Vagina (tissue), 2 donors: ENCODE measurements at regions not wholly inside any gene's neighbourhood (a gene's known extent, or its start where the extent isn't known, plus 50 kb on each side); places are given as distances from the start of the nearest gene placed in this dataset.

Experiments
- DNase-seq, 2 donors: peaks; one replicate each; pipeline ENCODE4 v3.0.0-alpha.2; 2017; ENCODE audit errors: extremely low spot score in 2 of 2
- H3K27ac ChIP-seq: fragments of 200-600 bp; sonication (generic); one replicate; pipeline ENCODE4 v1.5.1; 2019
- H3K27me3 ChIP-seq: fragments of 200-600 bp; sonication (generic); one replicate; pipeline ENCODE4 v1.5.1; 2019
- H3K36me3 ChIP-seq, 2 donors: fragments of 200-600 bp; sonication (generic); one replicate each; pipeline ENCODE4 v1.5.1; 2017 to 2019
- H3K4me1 ChIP-seq: fragments of 200-600 bp; sonication (generic); one replicate; pipeline ENCODE4 v1.5.1; 2019
- H3K4me3 ChIP-seq, 2 donors: fragments of 200-600 bp; sonication (generic); 1 replicate in 1 of 2; 2 replicates in 1 of 2; pipeline ENCODE4 v1.5.1; 2016 to 2019
- H3K9me3 ChIP-seq: fragments of 200-600 bp; sonication (generic); one replicate; pipeline ENCODE4 v1.5.1; 2019
- CTCF ChIP-seq, 3 experiments: fragments of 450-650 bp in 2 of 3; fragments of 200-600 bp in 1 of 3; sonication (generic) in 1 of 3; IDR thresholded peaks; one replicate each; pipeline ENCODE4 v1.5.1; 2017 to 2019; ENCODE audit warnings: antibody characterized with exemption in 3 of 3, mild to moderate bottlenecking in 2 of 3, moderate library complexity in 2 of 3
- POLR2A ChIP-seq, 2 donors: fragments of 450-650 bp; IDR thresholded peaks; one replicate each; pipeline ENCODE4 v1.6.1; 2017; ENCODE audit warnings: antibody characterized with exemption in 2 of 2, mild to moderate bottlenecking in 2 of 2, moderate library complexity in 2 of 2
- POLR2AphosphoS5 ChIP-seq, 2 donors: sonication (generic); formaldehyde crosslinking; IDR thresholded peaks; one replicate each; pipeline ENCODE4 v1.9.0; 2017; ENCODE audit warnings: antibody characterized with exemption in 2 of 2, mild to moderate bottlenecking in 2 of 2, low read depth in 1 of 2; ENCODE audit not compliant: insufficient read depth in 1 of 2
- intact Hi-C: fragments of 100-400 bp; cut with DNase I; formaldehyde crosslinking; loops from one replicate; pipeline ENCODE4 v1.15.1; 2023

GRCh38 chr6:71124340-71124739 is 164.3 kb upstream of the OGFRL1 start:
- TF ChIP-seq POLR2A (IDR thresholded peaks at IDR 0.05) (no peak), POLR2AphosphoS5 (IDR thresholded peaks at IDR 0.05; ENCODE audit: insufficient read depth in 1 of 2, low read depth in 1 of 2) (no peak), CTCF (IDR thresholded peaks at IDR 0.05) (no peak)
- H3K36me3 ChIP-seq, result no peaks in the 10 kb centered on the region
- no peak for DNase-seq
- no peak overlapping the region for H3K4me3 ChIP-seq
- H3K4me1 ChIP-seq, result no peaks in the 10 kb centered on the region
- H3K27ac ChIP-seq, result no peak overlapping the region
- H3K9me3 ChIP-seq, result no peaks in the 10 kb centered on the region
- no peaks in the 10 kb centered on the region for H3K27me3 ChIP-seq
- intact Hi-C loops, result no loop called here

- no peaks in the 10 kb centered on the region for H3K9me3 ChIP-seq
- H3K27me3 ChIP-seq, result no peaks in the 10 kb centered on the region
- TF ChIP-seq POLR2AphosphoS5 (IDR thresholded peaks at IDR 0.05; ENCODE audit: insufficient read depth in 1 of 2, low read depth in 1 of 2) (no peak), CTCF (IDR thresholded peaks at IDR 0.05) (no peak), POLR2A (IDR thresholded peaks at IDR 0.05) (no peak)
- H3K4me3 ChIP-seq, result no peak overlapping the region
- DNase-seq, result no peak
- no peak overlapping the region for H3K27ac ChIP-seq
- intact Hi-C loops, result no loop called here
- no peaks in the 10 kb centered on the region for H3K36me3 ChIP-seq
- H3K4me1 ChIP-seq, result no peaks in the 10 kb centered on the region
Measured at GRCh38 chr6:71125216-71125615, 163.4 kb upstream of the OGFRL1 start.

- Histone ChIP-seq H3K4me1 (no peaks in the 10 kb centered on the region), H3K27me3 (no peaks in the 10 kb centered on the region), H3K36me3 (no peaks in the 10 kb centered on the region), H3K9me3 (no peaks in the 10 kb centered on the region), H3K27ac (no peak overlapping the region), H3K4me3 (no peak overlapping the region)
- TF ChIP-seq POLR2A (IDR thresholded peaks at IDR 0.05) (no peak), POLR2AphosphoS5 (IDR thresholded peaks at IDR 0.05; ENCODE audit: insufficient read depth in 1 of 2, low read depth in 1 of 2) (no peak), CTCF (IDR thresholded peaks at IDR 0.05) (no peak)
- intact Hi-C loops, result no loop called here
- DNase-seq, result no peak
Measured at GRCh38 chr6:71126506-71126905, 162.1 kb upstream of the OGFRL1 start.

GRCh38 chr6:71127374-71127773 is 161.2 kb upstream of the OGFRL1 start:
- H3K27ac ChIP-seq, result no peak overlapping the region
- no peak for TF ChIP-seq POLR2A (IDR thresholded peaks at IDR 0.05)
- no peak overlapping the region for H3K4me3 ChIP-seq
- no peaks in the 10 kb centered on the region for H3K9me3 ChIP-seq
- intact Hi-C loops, result no loop called here
- no peak for DNase-seq
- no peaks in the 10 kb centered on the region for H3K36me3 ChIP-seq
- no peaks in the 10 kb centered on the region for H3K27me3 ChIP-seq
- no peaks in the 10 kb centered on the region for H3K4me1 ChIP-seq

- intact Hi-C loops, result no loop called here
- TF ChIP-seq POLR2A (IDR thresholded peaks at IDR 0.05) (no peak), CTCF (IDR thresholded peaks at IDR 0.05) (no peak), POLR2AphosphoS5 (IDR thresholded peaks at IDR 0.05; ENCODE audit: insufficient read depth in 1 of 2, low read depth in 1 of 2) (no peak)
- no peaks in the 10 kb centered on the region for H3K27me3 ChIP-seq
- H3K27ac ChIP-seq, result no peak overlapping the region
- no peak overlapping the region for H3K4me3 ChIP-seq
- no peaks in the 10 kb centered on the region for H3K36me3 ChIP-seq
- H3K9me3 ChIP-seq, result no peaks in the 10 kb centered on the region
- DNase-seq, result no peak
- H3K4me1 ChIP-seq, result no peaks in the 10 kb centered on the region
Measured at GRCh38 chr6:71130277-71130676, 158.3 kb upstream of the OGFRL1 start.
